ENCODE measurements at regions not wholly inside any gene's neighbourhood (a gene's known extent, or its start where the extent isn't known, plus 50 kb on each side); places are given as distances from the start of the nearest gene placed in this dataset.
"Not testable (repeated sequence)": the region's sequence is repeated elsewhere in the genome, so short reads cannot be mapped to it uniquely, and the experiment has no call there.

DNA sequence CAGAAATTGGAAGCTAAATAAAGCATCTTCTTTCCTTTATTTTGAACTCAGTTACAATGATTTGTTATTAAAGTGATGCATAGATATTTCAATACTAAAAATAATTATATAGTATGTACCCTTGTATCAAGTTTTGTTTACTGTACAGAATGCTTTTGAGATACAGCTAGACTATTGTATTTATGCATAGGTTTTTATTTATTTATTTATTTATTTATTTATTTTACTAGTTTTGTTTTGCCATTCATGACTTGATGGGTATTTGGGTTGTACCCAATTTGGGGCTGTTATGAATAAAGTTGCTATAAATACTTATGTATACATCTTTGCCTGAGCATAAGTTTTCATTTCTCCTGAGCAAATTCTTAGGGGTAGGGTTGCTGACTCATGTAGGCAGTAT lies 118.7 kb upstream of the NXPH2 start:
- no peak for DNase-seq

DNA sequence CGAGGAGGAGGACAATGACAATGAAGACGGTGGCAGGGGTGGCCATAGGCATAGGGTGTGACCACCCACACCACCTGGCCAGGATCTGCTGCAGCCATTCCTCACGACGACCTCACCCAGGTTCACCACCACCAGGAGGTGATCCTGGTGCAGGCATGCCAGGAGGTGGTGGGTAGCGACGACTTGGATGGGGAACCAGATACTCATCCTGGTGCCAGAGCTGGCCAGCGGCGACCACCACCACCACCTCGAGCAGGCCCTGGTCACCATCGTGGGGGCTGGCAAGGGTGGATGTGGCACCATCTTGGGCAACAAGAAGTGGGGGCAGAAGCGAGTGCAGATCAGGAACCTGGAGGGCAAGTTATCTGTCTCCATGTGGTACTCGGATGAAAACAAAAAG lies 117.1 kb upstream of the NXPH2 start:
- DNase-seq = no peak

GRCh38 chr2:138893746-138894145 lies 113.6 kb upstream of the NXPH2 start:
- DNase-seq = no peak

DNA sequence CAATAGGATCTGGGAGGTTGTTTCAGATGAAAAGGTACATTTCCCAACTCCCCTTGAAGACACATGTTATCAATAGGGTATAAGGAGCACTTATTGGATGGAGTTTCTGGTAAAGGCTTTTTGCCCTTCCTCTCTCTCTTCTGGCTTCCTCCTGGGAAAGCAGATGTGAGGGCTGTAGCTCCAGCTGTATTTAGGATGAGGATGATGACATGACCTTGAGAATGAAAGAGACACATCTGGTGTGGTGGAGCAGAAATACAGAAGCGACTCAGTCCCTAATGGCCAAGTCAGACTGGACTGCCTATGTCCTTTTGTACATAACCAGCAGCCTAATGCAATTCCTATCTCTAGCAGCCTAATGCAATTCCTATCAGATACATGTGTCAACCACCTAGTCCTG lies 100.9 kb upstream of the NXPH2 start:
- no peak for DNase-seq

DNA sequence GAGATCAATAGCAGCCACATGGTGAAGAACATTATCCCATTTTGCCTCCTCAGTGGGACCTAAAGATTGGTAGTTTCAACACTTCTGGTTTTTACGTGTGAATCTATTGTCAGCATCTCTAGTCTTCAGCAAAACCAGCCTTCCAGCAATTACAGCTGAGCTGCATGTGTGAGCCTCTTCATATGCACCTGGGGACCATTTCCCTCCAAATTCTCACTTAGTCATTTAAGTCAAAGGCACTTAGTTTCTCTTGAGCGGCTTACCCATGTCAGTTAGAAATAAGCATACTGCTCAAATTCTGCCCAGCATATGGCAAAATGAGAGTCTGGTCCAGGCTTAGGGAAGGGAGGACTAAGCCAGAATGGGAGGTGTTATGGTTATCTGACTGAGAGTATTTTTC lies 99.7 kb upstream of the NXPH2 start:
- no peak for DNase-seq

- DNase-seq = no peak
Measured at GRCh38 chr2:138877421-138877820, 97.2 kb upstream of the NXPH2 start.

- no peak for DNase-seq
Measured at GRCh38 chr2:138874251-138874650, 94.1 kb upstream of the NXPH2 start.

GRCh38 chr2:138872116-138872515 lies 91.9 kb upstream of the NXPH2 start:
- DNase-seq = not testable (repeated sequence)

DNA sequence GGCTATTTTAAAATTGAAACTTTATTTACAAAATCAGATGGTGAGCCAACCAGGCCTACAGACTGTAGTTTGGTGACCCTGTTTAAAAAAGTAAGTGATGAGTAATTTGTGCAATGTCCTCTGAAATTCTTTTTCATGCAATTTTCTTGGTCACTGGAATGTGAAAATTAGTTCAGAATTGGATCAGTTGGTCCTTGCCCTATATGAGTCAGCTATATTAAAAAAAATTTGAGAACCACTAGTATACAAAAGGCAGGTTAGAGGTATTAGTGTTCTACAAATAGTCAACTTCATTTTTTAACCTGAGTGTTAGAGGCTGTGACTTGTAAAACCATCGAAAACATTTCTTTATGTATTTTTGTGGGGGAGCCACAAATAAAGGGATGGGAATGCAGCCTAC lies 91.1 kb upstream of the NXPH2 start:
- no peak for DNase-seq

DNA sequence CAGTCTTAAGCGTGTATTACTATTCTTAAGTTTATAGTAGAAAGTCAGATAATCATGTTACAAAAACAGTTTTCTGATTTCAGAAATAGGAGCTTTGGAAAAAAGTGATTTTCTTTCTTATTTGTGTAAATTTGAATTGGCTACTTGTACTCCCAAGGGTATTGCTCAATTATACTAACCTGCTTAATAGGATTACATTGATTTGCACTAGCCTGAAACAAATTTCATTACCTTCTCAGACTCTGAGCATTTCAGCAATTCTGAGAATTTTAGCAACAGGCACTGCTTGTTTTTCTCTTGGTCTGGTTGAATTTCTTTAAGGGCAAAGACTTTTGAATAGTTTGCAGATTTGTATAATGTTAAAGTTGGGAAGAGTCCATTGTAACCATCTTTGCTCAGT lies 87.2 kb upstream of the NXPH2 start:
- no peak for DNase-seq

GRCh38 chr2:138866797-138867196 lies 86.6 kb upstream of the NXPH2 start:
- no peak for DNase-seq

DNA sequence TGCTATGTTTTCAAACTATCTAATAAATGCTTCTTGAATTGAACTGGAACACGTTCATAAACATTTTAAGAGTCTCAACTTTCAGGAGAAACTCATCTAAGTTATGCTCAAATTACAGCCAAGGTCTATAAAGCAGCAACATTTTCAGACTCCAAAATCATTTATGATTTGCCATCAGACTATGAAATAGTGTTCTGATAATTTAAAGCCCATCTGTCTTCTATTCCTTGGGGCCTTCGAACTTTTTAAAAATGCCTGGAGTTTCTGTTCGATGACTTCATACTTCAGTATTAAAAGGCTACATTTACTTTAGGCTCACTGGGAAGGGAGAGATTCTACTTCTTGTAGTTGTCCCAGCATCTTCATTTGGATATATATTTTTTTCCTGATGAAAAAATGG lies 73.6 kb upstream of the NXPH2 start:
- no peak for DNase-seq

- no peak for DNase-seq
Measured at GRCh38 chr2:138853296-138853695, 73.1 kb upstream of the NXPH2 start.

DNA sequence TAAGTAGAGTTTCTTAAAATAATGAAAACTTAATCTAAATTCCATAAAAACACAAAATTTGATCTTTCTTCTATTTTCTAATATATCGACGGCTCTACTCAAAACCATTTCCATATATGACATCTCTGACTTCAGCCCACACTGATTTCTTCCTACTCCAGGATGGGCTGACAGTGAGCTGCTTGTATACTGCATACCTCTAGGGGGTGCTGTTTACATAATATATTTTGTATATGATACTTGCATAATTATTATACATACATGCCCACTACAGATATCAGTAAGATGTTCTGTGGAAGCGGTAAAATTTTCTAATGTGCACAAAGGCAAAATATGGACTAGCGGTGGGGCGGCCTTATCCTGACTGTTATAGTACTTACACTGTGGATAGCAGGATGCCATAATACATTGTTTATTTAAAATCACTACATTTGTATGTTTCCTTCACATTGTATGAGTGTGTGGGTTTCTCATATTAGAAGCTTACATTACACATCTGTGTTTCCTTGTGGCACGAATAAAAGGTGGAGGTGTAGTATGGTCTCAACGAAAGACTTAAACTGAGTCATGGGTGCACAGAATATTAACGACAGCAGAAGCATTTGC lies 66.1 kb upstream of the NXPH2 start:
- no peak for DNase-seq

DNA sequence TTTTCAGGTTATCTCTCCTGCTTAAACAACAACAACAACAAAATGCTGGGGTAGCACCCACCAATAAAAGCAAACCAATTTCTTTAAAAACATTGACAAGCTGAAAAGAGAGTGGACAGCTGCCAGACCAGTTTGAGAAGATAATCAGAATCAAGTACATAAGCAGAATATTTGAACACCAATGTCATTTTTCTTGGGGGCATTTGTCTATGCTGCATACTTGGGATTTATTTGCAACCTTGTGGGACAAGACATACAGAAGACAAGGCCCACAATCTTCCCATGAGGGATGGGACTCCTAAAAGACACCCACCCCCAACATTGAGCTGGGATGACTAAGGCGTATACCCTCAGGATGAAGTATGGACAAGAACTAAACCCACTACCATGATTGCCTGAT lies 62.2 kb upstream of the NXPH2 start:
- DNase-seq = no peak

DNA sequence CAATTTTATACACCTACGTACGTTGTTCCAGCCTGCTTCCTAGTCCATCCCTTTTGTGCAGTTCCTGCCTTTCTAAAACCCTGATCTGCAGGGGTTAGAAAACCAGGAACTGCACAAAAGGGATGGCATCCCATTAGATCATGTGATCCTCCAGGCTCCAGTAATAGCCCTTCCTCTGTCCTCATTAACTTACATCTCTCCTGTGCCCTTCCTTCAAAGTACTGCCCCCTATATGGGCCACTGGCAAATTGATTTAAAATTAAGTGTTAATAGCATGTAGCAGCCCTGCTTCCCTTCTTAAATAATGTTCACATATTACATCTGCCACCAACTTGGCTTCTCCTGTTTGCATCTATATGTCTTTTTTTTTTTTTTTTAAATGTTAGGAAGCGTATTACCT lies 61.3 kb upstream of the NXPH2 start:
- no peak for DNase-seq

DNA sequence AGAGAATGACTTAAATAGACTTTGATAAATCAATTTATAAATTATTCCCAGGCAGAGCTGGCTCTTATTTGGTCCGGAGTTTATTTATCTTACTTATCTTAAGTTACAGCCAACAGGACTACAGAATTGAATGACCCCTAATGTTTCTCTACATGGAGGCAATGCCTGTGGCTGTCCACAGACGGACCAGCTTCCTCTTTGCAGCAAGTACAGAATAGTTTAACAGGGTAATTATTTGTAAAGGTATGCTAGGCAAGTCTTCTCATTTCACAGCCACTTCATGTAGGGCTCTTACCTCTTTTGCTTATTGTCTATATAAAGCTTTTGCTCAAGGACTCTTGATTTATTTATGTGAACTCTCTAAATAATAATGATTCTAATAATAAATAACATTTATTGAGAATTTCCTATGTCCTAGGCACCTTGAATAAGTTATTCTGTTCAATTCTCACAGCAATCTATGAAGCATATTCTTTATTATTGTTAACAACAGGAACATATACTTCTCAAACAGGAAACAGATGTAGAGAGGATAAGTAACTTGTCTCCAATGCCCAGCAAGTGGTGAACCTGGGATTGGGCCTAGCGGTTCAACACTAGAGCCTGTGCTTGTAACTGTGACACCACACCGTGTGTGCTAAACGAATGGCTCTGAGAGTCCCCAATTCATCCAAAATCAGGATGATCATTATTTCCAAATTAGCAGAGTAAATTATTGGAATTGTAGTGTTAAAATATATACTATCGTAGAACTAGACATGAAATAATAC lies 58.8 kb upstream of the NXPH2 start:
- no peak for DNase-seq

GRCh38 chr2:138831691-138832090 lies 51.5 kb upstream of the NXPH2 start:
- no peak for DNase-seq

- no peak for DNase-seq
Measured at GRCh38 chr2:138831154-138831553, 51.0 kb upstream of the NXPH2 start.

DNA sequence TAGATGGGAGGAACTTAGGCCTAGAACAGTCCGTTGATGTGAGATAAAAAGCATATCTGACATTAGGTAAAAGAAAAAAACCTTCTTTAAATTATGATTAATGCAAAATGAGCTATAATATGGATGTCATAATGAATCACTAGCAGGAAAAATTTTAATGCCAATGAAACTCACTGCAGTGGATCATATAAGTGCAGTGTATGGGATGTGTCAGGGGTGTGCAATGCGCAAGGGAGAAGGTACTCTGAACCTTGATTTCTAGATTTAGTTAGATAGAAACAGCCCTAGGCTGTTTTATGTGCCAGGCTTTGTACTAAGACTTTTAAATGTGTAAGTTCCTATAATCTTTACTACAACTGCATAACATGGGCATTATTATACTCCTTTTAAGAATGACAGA lies 50.4 kb upstream of the NXPH2 start:
- DNase-seq = no peak

Data from NCI-H2081 treated with DMSO at 0.1 percent for 48 hours (cell line).